Testis (tissue), 2 donors: ENCODE measurements at regions not wholly inside any gene's neighbourhood (a gene's known extent, or its start where the extent isn't known, plus 50 kb on each side); places are given as distances from the start of the nearest gene placed in this dataset.

ENCODE experiments used
- DNase-seq: peaks from one replicate; pipeline ENCODE4 v3.0.0-alpha.2; 2019
- H3K27ac ChIP-seq, 2 donors: fragments of 200-600 bp; sonication (generic); one replicate each; pipeline ENCODE4 v1.5.1; 2019
- H3K27me3 ChIP-seq: fragments of 200-600 bp; sonication (generic); one replicate; pipeline ENCODE4 v1.5.1; 2019
- H3K36me3 ChIP-seq: fragments of 200-600 bp; sonication (generic); one replicate; pipeline ENCODE4 v1.5.1; 2017; ENCODE audit warnings: low read depth; ENCODE audit errors: missing control alignments
- H3K4me1 ChIP-seq: fragments of 200-600 bp; sonication (generic); one replicate; pipeline ENCODE4 v1.5.1; 2019
- H3K4me3 ChIP-seq, 2 donors: fragments of 200-600 bp; sonication (generic); one replicate each; pipeline ENCODE4 v1.5.1; 2017 to 2019
- H3K9me3 ChIP-seq: fragments of 200-600 bp; sonication (generic); one replicate; pipeline ENCODE4 v1.5.1; 2017
- POLR2A ChIP-seq: fragments of 450-650 bp; IDR thresholded peaks from one replicate; pipeline ENCODE4 v1.6.1; 2017; ENCODE audit warnings: antibody characterized with exemption, mild to moderate bottlenecking, moderate library complexity
- WGBS, 2 donors: methylation state at CpG; one replicate each; pipeline ENCODE4 v1.1.5; 2018; 5-methylcytosine and 5-hydroxymethylcytosine counted together
- intact Hi-C: fragments of 100-400 bp; cut with DNase I; formaldehyde crosslinking; loops from one replicate; pipeline ENCODE4 v1.15.1; 2023; ENCODE audit warnings: low total_unique reads
- TF ChIP-seq, protein P1 (sequence below), 3 experiments: fragments of 450-650 bp in 2 of 3; fragments of 200-600 bp in 1 of 3; sonication (generic) in 1 of 3; IDR thresholded peaks; one replicate each; pipeline ENCODE4 v1.5.1; 2016 to 2019; ENCODE audit warnings: antibody characterized with exemption in 3 of 3, mild to moderate bottlenecking in 2 of 3, moderate library complexity in 1 of 3

DNA sequence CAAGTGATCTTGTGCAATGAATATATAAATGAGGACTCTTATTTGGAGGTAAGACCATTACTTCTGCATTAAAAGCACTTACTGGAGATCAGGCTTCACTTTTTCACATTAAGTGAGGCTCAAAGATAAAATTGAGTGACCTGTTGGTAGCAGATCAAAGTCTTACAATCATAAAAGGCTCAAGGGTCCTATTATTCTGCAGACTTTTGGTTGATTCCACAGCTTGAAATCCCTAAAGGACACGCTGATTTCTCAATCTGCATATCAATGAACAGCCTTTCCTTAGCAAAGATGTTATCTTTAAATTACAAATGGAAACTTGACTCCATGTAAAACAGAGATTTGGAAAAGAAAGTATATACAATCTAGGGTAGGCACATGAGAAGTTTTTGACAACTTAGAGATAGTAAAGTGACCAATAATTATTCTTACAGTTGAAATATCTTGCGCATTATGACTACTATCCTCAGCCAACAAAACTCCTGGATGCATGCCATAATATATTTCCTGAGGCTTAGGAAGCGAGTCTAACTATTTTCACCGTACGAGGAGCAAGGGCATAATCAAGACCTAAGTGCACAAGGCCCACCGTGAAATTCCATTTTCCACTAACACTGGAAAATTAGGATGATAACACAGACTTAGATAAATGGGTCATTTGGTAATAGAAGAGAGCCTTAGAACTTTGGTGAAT lies 640.7 kb downstream of the LIG4 start:
- 60 to 72% methylated on average over 6 of the region's 6 CpGs for WGBS, 2 donors
- TF ChIP-seq, protein P1, sequence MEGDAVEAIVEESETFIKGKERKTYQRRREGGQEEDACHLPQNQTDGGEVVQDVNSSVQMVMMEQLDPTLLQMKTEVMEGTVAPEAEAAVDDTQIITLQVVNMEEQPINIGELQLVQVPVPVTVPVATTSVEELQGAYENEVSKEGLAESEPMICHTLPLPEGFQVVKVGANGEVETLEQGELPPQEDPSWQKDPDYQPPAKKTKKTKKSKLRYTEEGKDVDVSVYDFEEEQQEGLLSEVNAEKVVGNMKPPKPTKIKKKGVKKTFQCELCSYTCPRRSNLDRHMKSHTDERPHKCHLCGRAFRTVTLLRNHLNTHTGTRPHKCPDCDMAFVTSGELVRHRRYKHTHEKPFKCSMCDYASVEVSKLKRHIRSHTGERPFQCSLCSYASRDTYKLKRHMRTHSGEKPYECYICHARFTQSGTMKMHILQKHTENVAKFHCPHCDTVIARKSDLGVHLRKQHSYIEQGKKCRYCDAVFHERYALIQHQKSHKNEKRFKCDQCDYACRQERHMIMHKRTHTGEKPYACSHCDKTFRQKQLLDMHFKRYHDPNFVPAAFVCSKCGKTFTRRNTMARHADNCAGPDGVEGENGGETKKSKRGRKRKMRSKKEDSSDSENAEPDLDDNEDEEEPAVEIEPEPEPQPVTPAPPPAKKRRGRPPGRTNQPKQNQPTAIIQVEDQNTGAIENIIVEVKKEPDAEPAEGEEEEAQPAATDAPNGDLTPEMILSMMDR (IDR thresholded peaks at IDR 0.05), result no peak
- no peak for TF ChIP-seq POLR2A
- H3K36me3 ChIP-seq, result no peaks in the 10 kb centered on the region
- DNase-seq, result no peak
- no peaks in the 10 kb centered on the region for H3K4me1 ChIP-seq
- no peaks in the 10 kb centered on the region for H3K27me3 ChIP-seq
- no peak overlapping the region for H3K4me3 ChIP-seq
- intact Hi-C loops, result no loop called here
- no peak overlapping the region for H3K27ac ChIP-seq
- H3K9me3 ChIP-seq, result no peaks in the 10 kb centered on the region

DNA sequence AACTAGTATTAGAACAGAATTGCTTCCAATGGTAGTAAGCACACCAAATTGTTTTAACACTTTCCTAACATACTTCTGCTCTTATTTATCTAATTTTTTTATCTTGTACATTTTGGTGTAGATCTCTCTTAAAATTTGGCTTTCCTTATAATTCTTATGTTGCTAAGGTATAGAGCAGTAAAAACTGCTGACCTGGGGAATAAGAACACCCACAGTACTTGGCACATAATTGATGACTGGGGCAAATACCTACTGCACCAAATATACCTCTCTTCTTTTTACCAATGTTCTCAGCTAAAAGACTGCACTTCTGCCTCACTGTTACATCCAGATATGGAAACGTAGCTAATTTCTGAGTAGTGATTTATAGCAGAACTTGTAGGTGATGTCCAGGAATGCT lies 642.2 kb downstream of the LIG4 start:
- WGBS, 2 donors, result 43 to 57% methylated on average over 1 of the region's 1 CpG
- DNase-seq, result no peak
- Histone ChIP-seq H3K9me3 (no peaks in the 10 kb centered on the region), H3K4me1 (no peaks in the 10 kb centered on the region), H3K27ac (no peak overlapping the region), H3K27me3 (no peaks in the 10 kb centered on the region), H3K36me3 (no peaks in the 10 kb centered on the region), H3K4me3 (no peak overlapping the region)
- TF ChIP-seq, protein P1 (IDR thresholded peaks at IDR 0.05), result no peak
- TF ChIP-seq POLR2A, result no peak
- intact Hi-C loops, result no loop called here

DNA sequence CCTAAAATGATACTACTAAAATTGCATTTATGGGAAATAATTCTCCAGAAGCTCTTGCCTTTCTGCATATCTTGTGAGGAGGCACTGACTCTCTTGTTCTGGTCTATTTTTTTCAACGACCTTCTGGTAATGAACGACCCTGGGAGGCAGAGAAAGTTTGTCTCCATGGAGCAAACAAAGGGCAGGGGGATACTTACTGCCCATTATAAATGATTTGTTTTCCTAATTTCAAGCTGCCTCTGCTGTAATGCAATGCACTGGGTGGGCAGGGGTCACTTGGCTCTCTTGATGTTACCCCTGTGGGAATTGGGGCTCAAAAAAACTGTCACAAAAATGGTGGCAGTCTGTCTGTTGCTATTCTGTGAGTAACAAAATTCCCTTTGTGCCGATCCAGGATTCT lies 643.2 kb downstream of the LIG4 start:
- H3K36me3 ChIP-seq, result no peaks in the 10 kb centered on the region
- 58 to 67% methylated on average over 3 of the region's 3 CpGs for WGBS, 2 donors
- TF ChIP-seq, protein P1 (IDR thresholded peaks at IDR 0.05), result no peak
- TF ChIP-seq POLR2A, result no peak
- no peaks in the 10 kb centered on the region for H3K4me1 ChIP-seq
- no peak for DNase-seq
- H3K27ac ChIP-seq, result no peak overlapping the region
- intact Hi-C loops, result no loop called here
- no peaks in the 10 kb centered on the region for H3K9me3 ChIP-seq
- H3K4me3 ChIP-seq, result no peak overlapping the region
- H3K27me3 ChIP-seq, result no peaks in the 10 kb centered on the region

DNA sequence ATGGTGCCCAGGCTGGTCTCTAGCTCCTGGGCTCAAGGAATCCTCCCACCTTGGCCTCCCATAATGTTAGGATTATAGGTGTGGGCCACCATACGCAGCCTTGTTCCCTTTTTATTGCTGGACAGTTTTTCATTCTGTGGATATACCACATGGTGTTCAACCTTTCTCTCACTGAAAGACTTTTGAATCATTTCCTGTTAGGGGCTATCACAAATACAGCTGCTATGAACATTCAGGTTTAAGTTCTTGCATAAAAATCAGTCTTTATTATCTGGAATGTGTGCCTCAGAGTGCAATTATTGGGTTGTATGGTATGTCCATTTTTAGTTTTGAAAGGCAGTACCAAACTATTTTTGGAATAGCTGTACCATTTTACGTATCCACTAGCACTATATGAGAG lies 647.2 kb downstream of the LIG4 start:
- WGBS, 2 donors, result 86 to 94% methylated on average over 2 of the region's 2 CpGs
- no peak for DNase-seq
- Histone ChIP-seq H3K27ac (no peak overlapping the region), H3K9me3 (no peaks in the 10 kb centered on the region), H3K4me1 (no peaks in the 10 kb centered on the region), H3K36me3 (no peaks in the 10 kb centered on the region), H3K4me3 (no peak overlapping the region), H3K27me3 (no peaks in the 10 kb centered on the region)
- TF ChIP-seq, protein P1 (IDR thresholded peaks at IDR 0.05), result no peak
- no peak for TF ChIP-seq POLR2A
- intact Hi-C loops, result no loop called here
